ENCODE measurements at regions not wholly inside any gene's neighbourhood (a gene's known extent, or its start where the extent isn't known, plus 50 kb on each side); places are given as distances from the start of the nearest gene placed in this dataset.

DNA sequence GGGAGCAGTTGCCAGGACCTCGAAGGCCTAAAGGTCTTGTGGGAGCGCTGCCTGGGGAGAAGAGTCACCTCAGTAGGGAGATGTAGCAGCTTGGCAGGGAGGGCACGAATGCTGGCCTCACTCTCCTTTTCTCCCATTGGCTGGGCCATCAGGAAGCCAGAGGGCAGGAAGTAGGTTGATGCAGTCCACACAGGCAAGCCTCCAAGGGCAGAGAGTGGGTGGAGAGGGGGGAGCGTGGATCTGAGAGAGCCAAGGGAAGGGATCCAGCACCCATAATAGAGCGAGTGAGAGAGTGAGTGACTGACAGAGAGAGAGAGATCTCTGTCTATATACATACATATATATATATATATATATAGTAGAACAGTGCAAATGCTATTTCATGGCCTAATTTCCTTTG lies 215.3 kb upstream of the LRFN2 start:
- intact Hi-C loops (cut with DNase I) = loop anchor here in 1 of 2 donors (10.0 kb wide), 1 partner anchor 488 kb away; no protein-coding TSS in a partner anchor

DNA sequence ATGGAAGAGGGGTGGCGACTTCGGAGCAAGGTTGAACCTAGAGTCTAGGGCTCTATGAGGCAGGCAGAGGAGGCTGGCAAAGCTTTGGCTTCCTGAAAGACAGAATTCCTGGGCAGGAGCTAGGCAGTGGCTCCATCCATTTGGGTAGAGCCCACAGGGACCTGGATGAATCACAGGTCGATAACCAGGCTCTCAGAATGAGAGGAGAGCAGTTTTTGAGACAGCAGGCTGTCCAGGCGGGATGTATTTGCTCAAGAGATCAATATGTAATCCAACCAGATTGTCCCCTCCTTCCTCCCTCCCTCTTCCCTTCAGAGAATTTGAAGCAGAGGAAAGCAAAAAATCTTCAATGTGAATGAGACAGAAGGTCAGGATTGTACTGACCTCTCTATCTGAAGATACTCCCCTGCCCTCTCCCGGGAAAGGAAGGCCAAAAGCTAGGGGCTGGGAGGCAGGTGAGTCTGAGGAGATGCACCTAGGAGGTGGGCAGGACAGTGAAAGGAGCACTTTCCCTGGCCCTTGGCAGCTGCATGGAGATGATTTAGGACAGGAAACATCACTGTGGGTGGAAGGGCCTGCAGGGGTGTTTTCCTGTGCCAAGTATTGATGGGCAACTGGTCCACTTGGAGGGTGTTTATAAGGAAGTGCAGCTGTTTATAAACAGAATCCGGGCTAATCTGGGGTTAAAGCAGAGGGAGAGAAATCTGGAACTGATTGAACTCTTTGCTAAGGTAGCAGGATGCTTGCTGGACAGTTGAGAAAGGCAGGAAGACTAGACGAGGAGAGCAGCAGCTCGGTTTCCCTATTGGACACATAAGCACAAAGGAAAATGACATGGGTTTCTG lies 212.4 kb upstream of the LRFN2 start:
- H3K9me3 ChIP-seq = no peaks in the 10 kb centered on the region
- TF ChIP-seq, protein P1, sequence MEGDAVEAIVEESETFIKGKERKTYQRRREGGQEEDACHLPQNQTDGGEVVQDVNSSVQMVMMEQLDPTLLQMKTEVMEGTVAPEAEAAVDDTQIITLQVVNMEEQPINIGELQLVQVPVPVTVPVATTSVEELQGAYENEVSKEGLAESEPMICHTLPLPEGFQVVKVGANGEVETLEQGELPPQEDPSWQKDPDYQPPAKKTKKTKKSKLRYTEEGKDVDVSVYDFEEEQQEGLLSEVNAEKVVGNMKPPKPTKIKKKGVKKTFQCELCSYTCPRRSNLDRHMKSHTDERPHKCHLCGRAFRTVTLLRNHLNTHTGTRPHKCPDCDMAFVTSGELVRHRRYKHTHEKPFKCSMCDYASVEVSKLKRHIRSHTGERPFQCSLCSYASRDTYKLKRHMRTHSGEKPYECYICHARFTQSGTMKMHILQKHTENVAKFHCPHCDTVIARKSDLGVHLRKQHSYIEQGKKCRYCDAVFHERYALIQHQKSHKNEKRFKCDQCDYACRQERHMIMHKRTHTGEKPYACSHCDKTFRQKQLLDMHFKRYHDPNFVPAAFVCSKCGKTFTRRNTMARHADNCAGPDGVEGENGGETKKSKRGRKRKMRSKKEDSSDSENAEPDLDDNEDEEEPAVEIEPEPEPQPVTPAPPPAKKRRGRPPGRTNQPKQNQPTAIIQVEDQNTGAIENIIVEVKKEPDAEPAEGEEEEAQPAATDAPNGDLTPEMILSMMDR (IDR thresholded peaks at IDR 0.05) = no peak
- no peak for DNase-seq
- H3K36me3 ChIP-seq (ENCODE audit: insufficient read depth in 1 of 2, low read depth in 1 of 2) = no peaks in the 10 kb centered on the region
- peaks cover 11% of the 10 kb centered on the region for H3K4me1 ChIP-seq
- ATAC-seq = no peak
- no peaks in the 10 kb centered on the region for H3K27me3 ChIP-seq (ENCODE audit: insufficient read depth in 3 of 3, low read length in 2 of 3)
- no peak overlapping the region for H3K27ac ChIP-seq
- intact Hi-C loops (cut with DNase I) = loop anchor here in 1 of 2 donors (10.0 kb wide), 1 partner anchor 485 kb away; no protein-coding TSS in a partner anchor
- 75 to 77% (median 77%) methylated on average over 8 of the region's 8 CpGs for WGBS, 3 donors
- no peak overlapping the region for H3K4me3 ChIP-seq

More for the DNA sequence above, 215.3 kb upstream of the LRFN2 start:
- Histone ChIP-seq H3K9me3 (no peaks in the 10 kb centered on the region), H3K4me3 (no peak overlapping the region), H3K27me3 (ENCODE audit: insufficient read depth in 3 of 3, low read length in 2 of 3) (no peaks in the 10 kb centered on the region), H3K4me1 (peaks cover 24% of the 10 kb centered on the region), H3K36me3 (ENCODE audit: insufficient read depth in 1 of 2, low read depth in 1 of 2) (no peaks in the 10 kb centered on the region), H3K27ac (no peak overlapping the region)
- DNase-seq (no peak), ATAC-seq (peak in 3 of 4 donors; percentile 29 to 60 (median 48))
- WGBS, 3 donors = 31 to 44% (median 32%) methylated on average over 5 of the region's 5 CpGs
- TF ChIP-seq, protein P1 (IDR thresholded peaks at IDR 0.05) = no peak

DNA sequence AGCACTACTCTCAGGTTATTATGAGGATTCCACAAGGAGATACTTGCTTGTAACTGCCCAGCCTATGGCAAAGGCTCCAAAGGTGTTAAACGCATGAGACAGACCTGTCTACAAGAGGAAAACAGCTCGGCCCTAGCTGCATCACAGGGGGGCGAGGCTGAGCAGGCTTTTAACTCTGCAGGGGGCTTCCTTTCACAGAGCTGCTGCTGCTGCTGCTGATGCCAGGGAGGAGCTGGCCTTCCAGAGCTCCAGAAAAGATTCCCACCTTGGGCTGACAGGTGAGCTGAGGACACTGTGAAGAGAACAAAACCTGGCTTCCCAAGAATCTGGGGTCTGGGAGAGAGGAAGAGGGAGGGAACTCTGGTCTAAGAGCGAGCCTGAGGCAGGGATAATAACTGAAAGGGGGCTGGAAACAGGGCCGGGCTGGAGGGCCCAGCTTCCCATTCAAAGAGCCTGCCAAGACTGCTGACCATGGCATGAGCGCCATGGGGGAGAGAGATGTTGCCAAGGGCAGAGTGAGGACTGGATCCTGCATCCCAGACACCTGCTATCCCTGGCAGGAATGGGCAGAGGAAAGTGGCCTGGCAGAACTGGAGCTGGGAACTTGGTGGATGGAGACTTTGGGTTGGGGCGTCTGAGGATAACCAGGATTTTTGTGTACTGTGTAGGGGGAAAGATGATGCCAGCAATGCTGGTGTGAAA lies 211.1 kb upstream of the LRFN2 start:
- Histone ChIP-seq H3K36me3 (ENCODE audit: insufficient read depth in 1 of 2, low read depth in 1 of 2) (no peaks in the 10 kb centered on the region), H3K4me1 (peaks cover 14% of the 10 kb centered on the region), H3K9me3 (no peaks in the 10 kb centered on the region), H3K27me3 (ENCODE audit: insufficient read depth in 3 of 3, low read length in 2 of 3) (no peaks in the 10 kb centered on the region), H3K27ac (no peak overlapping the region), H3K4me3 (no peak overlapping the region)
- 76 to 82% (median 81%) methylated on average over 7 of the region's 7 CpGs for WGBS, 3 donors
- ATAC-seq = no peak
- intact Hi-C loops (cut with DNase I) = no loop called here
- no peak for DNase-seq
- TF ChIP-seq, protein P1 (IDR thresholded peaks at IDR 0.05) = no peak

DNA sequence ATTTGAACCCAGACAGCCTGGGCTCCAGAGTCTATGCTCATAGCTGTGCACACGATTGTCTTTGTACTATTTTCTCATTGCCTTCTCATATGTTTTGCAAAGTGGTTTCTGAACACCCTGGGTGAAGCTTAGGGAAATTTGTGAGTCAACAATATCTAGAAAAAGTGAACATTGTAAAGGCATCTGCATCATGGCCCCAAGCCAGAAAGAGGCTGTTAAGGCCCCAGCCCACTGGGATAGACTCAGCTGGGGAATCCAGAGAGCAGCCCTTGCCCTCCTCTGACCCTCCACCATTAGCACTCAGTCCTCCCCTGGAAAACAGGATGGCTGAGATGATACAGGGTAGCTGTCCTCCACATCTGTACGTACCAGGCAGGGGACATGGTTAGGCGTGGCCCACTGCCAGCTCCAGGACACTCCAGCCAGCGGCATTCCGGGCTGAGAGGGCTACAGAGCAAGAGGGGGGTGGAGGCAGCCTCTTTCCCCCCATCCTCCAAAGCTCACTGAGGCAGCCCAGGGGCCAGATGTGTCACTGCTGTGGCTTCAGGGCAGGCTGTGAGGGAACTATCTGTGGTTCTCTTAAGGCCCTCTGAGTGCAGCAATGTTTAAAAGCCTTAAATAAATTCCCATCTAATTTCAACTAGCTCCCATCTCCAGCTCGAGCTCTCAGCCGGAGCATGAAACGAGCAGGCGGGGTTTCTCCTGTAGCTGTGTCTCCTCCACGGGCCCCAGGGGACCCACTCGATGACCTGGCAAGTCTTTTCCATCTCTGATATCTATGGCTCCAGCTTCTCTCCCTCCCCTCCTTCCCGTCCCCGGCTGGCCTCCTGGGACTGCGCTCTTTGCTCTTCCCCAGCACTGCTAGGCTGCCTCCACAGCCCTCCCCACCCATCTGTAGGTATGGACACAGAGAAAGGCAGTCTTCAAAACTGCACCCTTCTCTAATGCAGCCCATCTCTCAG lies 209.4 kb upstream of the LRFN2 start:
- TF ChIP-seq, protein P1 (IDR thresholded peaks at IDR 0.05) = no peak
- WGBS, 3 donors = 54 to 64% (median 54%) methylated on average over 14 of the region's 14 CpGs
- Histone ChIP-seq H3K4me1 (peaks cover 14% of the 10 kb centered on the region), H3K9me3 (no peaks in the 10 kb centered on the region), H3K4me3 (no peak overlapping the region), H3K36me3 (ENCODE audit: insufficient read depth in 1 of 2, low read depth in 1 of 2) (no peaks in the 10 kb centered on the region), H3K27ac (no peak overlapping the region), H3K27me3 (ENCODE audit: insufficient read depth in 3 of 3, low read length in 2 of 3) (no peaks in the 10 kb centered on the region)
- ATAC-seq (no peak), DNase-seq (peak in 1 of 2 donors; percentile 56)
- intact Hi-C loops (cut with DNase I) = no loop called here
